Trophoblast cell (in vitro differentiated cells and primary cell): ENCODE measurements at regions not wholly inside any gene's neighbourhood (a gene's known extent, or its start where the extent isn't known, plus 50 kb on each side); places are given as distances from the start of the nearest gene placed in this dataset.

ENCODE experiments used
- DNase-seq, 2 donors: peaks; one replicate each; pipeline ENCODE4 v3.0.0-alpha.2; 2016
- H2AFZ ChIP-seq: 2 replicates; pipeline ENCODE4 v1.6.1; 2013; ENCODE audit warnings: low read length, moderate library complexity, mild to moderate bottlenecking; ENCODE audit not compliant: insufficient read depth, poor library complexity
- H2AK5ac ChIP-seq: 2 replicates; pipeline ENCODE4 v1.6.1; 2013; ENCODE audit warnings: mild to moderate bottlenecking, low read length
- H2BK120ac ChIP-seq: 2 replicates; pipeline ENCODE4 v1.6.1; 2013; ENCODE audit warnings: low read length, mild to moderate bottlenecking, moderate library complexity; ENCODE audit not compliant: insufficient read depth, poor library complexity
- H2BK12ac ChIP-seq: 2 replicates; pipeline ENCODE4 v1.6.1; 2013; ENCODE audit warnings: mild to moderate bottlenecking, low read length, moderate library complexity
- H2BK5ac ChIP-seq: 2 replicates; pipeline ENCODE4 v1.6.1; 2013; ENCODE audit warnings: low read length, low read depth, moderate library complexity, mild to moderate bottlenecking; ENCODE audit not compliant: poor library complexity
- H3K14ac ChIP-seq: 2 replicates; pipeline ENCODE4 v1.6.1; 2013; ENCODE audit warnings: mild to moderate bottlenecking, low read length
- H3K18ac ChIP-seq: 2 replicates; pipeline ENCODE4 v1.6.1; 2013; ENCODE audit warnings: mild to moderate bottlenecking, low read length
- H3K23ac ChIP-seq: 2 replicates; pipeline ENCODE4 v1.6.1; 2013; ENCODE audit warnings: low read length
- H3K27ac ChIP-seq: 2 replicates; pipeline ENCODE4 v1.5.1; 2013; ENCODE audit warnings: low read depth, mild to moderate bottlenecking, inconsistent platforms, low read length, moderate library complexity
- H3K27me3 ChIP-seq: 2 replicates; pipeline ENCODE4 v1.6.1; 2013; ENCODE audit warnings: inconsistent platforms, mild to moderate bottlenecking, low read length, moderate library complexity; ENCODE audit not compliant: insufficient read depth
- H3K36me3 ChIP-seq, 2 experiments: 1 replicate in 1 of 2; 2 replicates in 1 of 2; pipeline ENCODE4 v1.6.1; 2013; ENCODE audit warnings: low read length in 2 of 2, mild to moderate bottlenecking in 2 of 2, moderate library complexity in 1 of 2; ENCODE audit not compliant: insufficient read depth in 2 of 2, control insufficient read depth in 1 of 2
- H3K4ac ChIP-seq: 2 replicates; pipeline ENCODE4 v1.6.1; 2013; ENCODE audit warnings: low read depth, mild to moderate bottlenecking, low read length, moderate library complexity
- H3K4me1 ChIP-seq, 2 experiments: 1 replicate in 1 of 2; 2 replicates in 1 of 2; pipeline ENCODE4 v1.6.1; 2013; ENCODE audit warnings: low read length in 2 of 2, mild to moderate bottlenecking in 2 of 2, moderate library complexity in 1 of 2; ENCODE audit not compliant: insufficient read depth in 2 of 2, control insufficient read depth in 1 of 2
- H3K4me2 ChIP-seq: 2 replicates; pipeline ENCODE4 v1.6.1; 2013; ENCODE audit warnings: inconsistent platforms, mild to moderate bottlenecking, low read length, moderate library complexity
- H3K4me3 ChIP-seq: 2 replicates; pipeline ENCODE4 v1.5.1; 2013; ENCODE audit warnings: mild to moderate bottlenecking, low read depth, low read length, inconsistent platforms
- H3K79me1 ChIP-seq: one replicate; pipeline ENCODE4 v1.6.1; 2013; ENCODE audit warnings: low read length
- H3K79me2 ChIP-seq: 2 replicates; pipeline ENCODE4 v1.6.1; 2013; ENCODE audit warnings: low read length, mild to moderate bottlenecking; ENCODE audit not compliant: control insufficient read depth, insufficient read depth, poor library complexity
- H3K9ac ChIP-seq: 2 replicates; pipeline ENCODE4 v1.6.1; 2013; ENCODE audit warnings: mild to moderate bottlenecking, low read length
- H3K9me3 ChIP-seq: 2 replicates; pipeline ENCODE4 v1.6.1; 2013; ENCODE audit warnings: low read depth, mild to moderate bottlenecking, control low read depth, inconsistent platforms, low read length; ENCODE audit not compliant: insufficient read depth
- H4K12ac ChIP-seq: 2 replicates; pipeline ENCODE4 v1.6.1; 2013; ENCODE audit warnings: low read depth, mild to moderate bottlenecking, low read length, moderate library complexity
- H4K8ac ChIP-seq: 2 replicates; pipeline ENCODE4 v1.6.1; 2013; ENCODE audit warnings: low read depth, mild to moderate bottlenecking, low read length, moderate library complexity
- H4K91ac ChIP-seq: one replicate; pipeline ENCODE4 v1.6.1; 2013; ENCODE audit warnings: low read depth, mild to moderate bottlenecking, low read length, moderate library complexity
- WGBS: extraction: QIAGEN DNeasy Blood & Tissue Kit; methylation state at CpG from one replicate; pipeline ENCODE4 v1.1.7; 2013; ENCODE audit warnings: missing lambda C conversion rate; ENCODE audit not compliant: insufficient read length, insufficient coverage; ENCODE audit errors: extremely low coverage; 5-methylcytosine and 5-hydroxymethylcytosine counted together

- H3K79me2 ChIP-seq, result no peaks in the 10 kb centered on the region
- H3K4me2 ChIP-seq, result no peak overlapping the region
These were observed 140.3 kb upstream of the ODAD2 start for GRCh38 chr10:28139138-28139537.

GRCh38 chr10:28137907-28138880, 139.3 kb upstream of the ODAD2 start:
- Histone ChIP-seq H3K4me1 (no peaks in the 10 kb centered on the region), H3K27me3 (no peaks in the 10 kb centered on the region), H2AK5ac (no peak overlapping the region), H3K4me3 (no peak overlapping the region), H3K9me3 (no peaks in the 10 kb centered on the region), H4K12ac (no peak overlapping the region), H4K91ac (no peak overlapping the region), H3K4me2 (no peak overlapping the region), H2BK12ac (no peak overlapping the region), H3K4ac (no peak overlapping the region), H3K14ac (no peak overlapping the region), H3K79me1 (no peaks in the 10 kb centered on the region), H3K36me3 (no peaks in the 10 kb centered on the region), H3K18ac (no peak overlapping the region), H2BK5ac (no peak overlapping the region), H3K9ac (no peak overlapping the region), H2AFZ (no peak overlapping the region), H3K23ac (no peak overlapping the region), H3K79me2 (no peaks in the 10 kb centered on the region), H3K27ac (no peak overlapping the region), H2BK120ac (no peak overlapping the region), H4K8ac (no peak overlapping the region)
- peak in 1 of 2 donors; percentile 77 for DNase-seq
- no CpG with 5 or more reads among the region's 1 CpG for WGBS

More at GRCh38 chr10:28139138-28139537, 140.3 kb upstream of the ODAD2 start:
- H3K14ac ChIP-seq, result no peak overlapping the region
- H3K23ac ChIP-seq, result no peak overlapping the region
- no peaks in the 10 kb centered on the region for H3K36me3 ChIP-seq
- no peaks in the 10 kb centered on the region for H3K27me3 ChIP-seq
- H2BK12ac ChIP-seq, result no peak overlapping the region
- no peak overlapping the region for H3K4ac ChIP-seq
- H2AFZ ChIP-seq, result no peak overlapping the region
- peak; percentile 62 to 72 for DNase-seq
- no peak overlapping the region for H4K12ac ChIP-seq
- no peak overlapping the region for H2BK120ac ChIP-seq
- H3K4me1 ChIP-seq, result no peaks in the 10 kb centered on the region
- no peak overlapping the region for H4K8ac ChIP-seq
- no peaks in the 10 kb centered on the region for H3K79me1 ChIP-seq
- H3K27ac ChIP-seq, result no peak overlapping the region
- H3K4me3 ChIP-seq, result no peak overlapping the region
- no peaks in the 10 kb centered on the region for H3K9me3 ChIP-seq
- no CpG with 5 or more reads among the region's 2 CpGs for WGBS
- H3K9ac ChIP-seq, result no peak overlapping the region
- no peak overlapping the region for H4K91ac ChIP-seq
- no peak overlapping the region for H2BK5ac ChIP-seq
- H3K18ac ChIP-seq, result no peak overlapping the region
- H2AK5ac ChIP-seq, result no peak overlapping the region

- peaks cover 0 to 1% of the 10 kb centered on the region in 2 experiments for H3K4me1 ChIP-seq
- no peak overlapping the region for H2AFZ ChIP-seq
- H3K23ac ChIP-seq, result no peak overlapping the region
- no peak overlapping the region for H3K4me3 ChIP-seq
- no peak overlapping the region for H3K4ac ChIP-seq
- no peak overlapping the region for H3K18ac ChIP-seq
- H4K8ac ChIP-seq, result no peak overlapping the region
- no peak for DNase-seq
- no peak overlapping the region for H3K9ac ChIP-seq
- H3K27ac ChIP-seq, result no peak overlapping the region
- H3K14ac ChIP-seq, result no peak overlapping the region
- H3K79me2 ChIP-seq, result no peaks in the 10 kb centered on the region
- no peaks in the 10 kb centered on the region for H3K27me3 ChIP-seq
- no peak overlapping the region for H3K4me2 ChIP-seq
- H2BK12ac ChIP-seq, result no peak overlapping the region
- H2AK5ac ChIP-seq, result no peak overlapping the region
- H3K79me1 ChIP-seq, result no peaks in the 10 kb centered on the region
- no peaks in the 10 kb centered on the region for H3K9me3 ChIP-seq
- no peak overlapping the region for H2BK120ac ChIP-seq
- H2BK5ac ChIP-seq, result no peak overlapping the region
- no peak overlapping the region for H4K12ac ChIP-seq
- H4K91ac ChIP-seq, result no peak overlapping the region
- no peaks in the 10 kb centered on the region for H3K36me3 ChIP-seq
These were observed 136.4 kb upstream of the ODAD2 start for GRCh38 chr10:28135258-28135657.

GRCh38 chr10:28130267-28130666, 131.4 kb upstream of the ODAD2 start:
- no peak overlapping the region for H4K12ac ChIP-seq
- no peak overlapping the region for H2BK12ac ChIP-seq
- peaks cover 0 to 3% of the 10 kb centered on the region in 2 experiments for H3K4me1 ChIP-seq
- H3K27ac ChIP-seq, result no peak overlapping the region
- H3K9me3 ChIP-seq, result peaks cover 1% of the 10 kb centered on the region
- no peaks in the 10 kb centered on the region for H3K36me3 ChIP-seq
- H2BK5ac ChIP-seq, result no peak overlapping the region
- no CpG with 5 or more reads among the region's 3 CpGs for WGBS
- H3K79me1 ChIP-seq, result no peaks in the 10 kb centered on the region
- H3K23ac ChIP-seq, result no peak overlapping the region
- no peak overlapping the region for H3K14ac ChIP-seq
- H4K91ac ChIP-seq, result no peak overlapping the region
- H4K8ac ChIP-seq, result no peak overlapping the region
- no peak overlapping the region for H2AK5ac ChIP-seq
- H2AFZ ChIP-seq, result no peak overlapping the region
- no peak overlapping the region for H3K18ac ChIP-seq
- peak in 1 of 2 donors; percentile 35 for DNase-seq
- no peak overlapping the region for H3K9ac ChIP-seq
- no peak overlapping the region for H3K4me3 ChIP-seq
- no peaks in the 10 kb centered on the region for H3K79me2 ChIP-seq
- H2BK120ac ChIP-seq, result no peak overlapping the region
- H3K4ac ChIP-seq, result no peak overlapping the region
- no peaks in the 10 kb centered on the region for H3K27me3 ChIP-seq
- H3K4me2 ChIP-seq, result no peak overlapping the region
